Liver (tissue), 7 donors: ENCODE measurements at regions not wholly inside any gene's neighbourhood (a gene's known extent, or its start where the extent isn't known, plus 50 kb on each side); places are given as distances from the start of the nearest gene placed in this dataset.

ENCODE experiments used
- DNase-seq: peaks from one replicate; pipeline ENCODE4 v3.0.0-alpha.2; 2017; ENCODE audit warnings: low spot score
- H3K27ac ChIP-seq, 2 donors: one replicate each; pipeline ENCODE4 v1.7.0; 2013; ENCODE audit warnings: inconsistent platforms in 2 of 2, low read length in 2 of 2, control low read depth in 1 of 2, low read depth in 1 of 2, mild to moderate bottlenecking in 1 of 2
- H3K27me3 ChIP-seq, 4 donors: one replicate each; pipeline versions ENCODE4 v1.6.1 to v1.7.0; 2013; ENCODE audit warnings: low read length in 3 of 4, inconsistent platforms in 1 of 4, mild to moderate bottlenecking in 1 of 4, moderate library complexity in 1 of 4; ENCODE audit not compliant: control insufficient read depth in 4 of 4, insufficient read depth in 4 of 4
- H3K36me3 ChIP-seq, 4 donors: one replicate each; pipeline versions ENCODE4 v1.6.1 to v1.7.0; 2013; ENCODE audit warnings: low read length in 3 of 4, mild to moderate bottlenecking in 3 of 4, low read depth in 1 of 4, moderate library complexity in 1 of 4; ENCODE audit not compliant: control insufficient read depth in 4 of 4, insufficient read depth in 3 of 4
- H3K4me1 ChIP-seq, 4 donors: one replicate each; pipeline versions ENCODE4 v1.6.1 to v1.7.0; 2013; ENCODE audit warnings: low read length in 3 of 4, mild to moderate bottlenecking in 3 of 4, moderate library complexity in 1 of 4; ENCODE audit not compliant: control insufficient read depth in 4 of 4, insufficient read depth in 4 of 4
- H3K4me3 ChIP-seq, 3 donors: one replicate each; pipeline versions ENCODE4 v1.6.1 to v1.7.0; 2013; ENCODE audit warnings: low read length in 3 of 3, control low read depth in 1 of 3, low read depth in 1 of 3, mild to moderate bottlenecking in 1 of 3
- H3K9ac ChIP-seq, 2 donors: one replicate each; pipeline ENCODE4 v1.7.0; 2013; ENCODE audit warnings: low read length in 2 of 2, mild to moderate bottlenecking in 2 of 2, moderate library complexity in 2 of 2, control low read depth in 1 of 2, low read depth in 1 of 2
- H3K9me3 ChIP-seq, 4 donors: one replicate each; pipeline versions ENCODE4 v1.6.1 to v1.7.0; 2013; ENCODE audit warnings: low read length in 3 of 4; ENCODE audit not compliant: control insufficient read depth in 4 of 4
- ATF3 ChIP-seq: IDR thresholded peaks from 2 replicates; pipeline ENCODE4 v1.6.1; 2016; ENCODE audit warnings: antibody characterized with exemption
- EGR1 ChIP-seq, 2 donors: IDR thresholded peaks; 2 replicates each; pipeline ENCODE4 v1.6.1; 2016 to 2018; ENCODE audit warnings: antibody characterized with exemption in 2 of 2, low read depth in 2 of 2
- FOXA1 ChIP-seq: IDR thresholded peaks from 2 replicates; pipeline ENCODE4 v1.6.1; 2016; ENCODE audit warnings: antibody characterized with exemption
- FOXA2 ChIP-seq: IDR thresholded peaks from 2 replicates; pipeline ENCODE4 v1.6.1; 2016; ENCODE audit warnings: antibody characterized with exemption
- GABPA ChIP-seq, 2 donors: IDR thresholded peaks in 1 of 2; conservative IDR thresholded peaks in 1 of 2; 2 replicates each; pipeline ENCODE4 v1.6.1; 2016; ENCODE audit warnings: antibody characterized with exemption in 2 of 2, mild to moderate bottlenecking in 1 of 2, moderate library complexity in 1 of 2
- HNF4A ChIP-seq, 2 donors: conservative IDR thresholded peaks; 2 replicates each; pipeline ENCODE4 v1.6.1; 2016; ENCODE audit warnings: antibody characterized with exemption in 2 of 2, mild to moderate bottlenecking in 2 of 2
- HNF4G ChIP-seq: IDR thresholded peaks from 2 replicates; pipeline ENCODE4 v1.6.1; 2016; ENCODE audit warnings: antibody characterized with exemption
- JUND ChIP-seq, 2 donors: IDR thresholded peaks; 2 replicates each; pipeline ENCODE4 v1.6.1; 2016; ENCODE audit warnings: antibody characterized with exemption in 2 of 2
- MAX ChIP-seq: IDR thresholded peaks from 2 replicates; pipeline ENCODE4 v1.6.1; 2016; ENCODE audit warnings: antibody characterized with exemption
- NR2F2 ChIP-seq: IDR thresholded peaks from 2 replicates; pipeline ENCODE4 v1.6.1; 2016; ENCODE audit warnings: antibody characterized with exemption
- RAD21 ChIP-seq, 2 donors: IDR thresholded peaks; 2 replicates each; pipeline ENCODE4 v1.6.1; 2016; ENCODE audit warnings: antibody characterized with exemption in 2 of 2, mild to moderate bottlenecking in 2 of 2
- REST ChIP-seq: IDR thresholded peaks from 2 replicates; pipeline ENCODE4 v1.6.1; 2016; ENCODE audit warnings: antibody characterized with exemption, mild to moderate bottlenecking
- RXRA ChIP-seq, 2 donors: IDR thresholded peaks; 2 replicates each; pipeline ENCODE4 v1.6.1; 2017 to 2018; ENCODE audit warnings: antibody characterized with exemption in 2 of 2, mild to moderate bottlenecking in 1 of 2
- SP1 ChIP-seq: IDR thresholded peaks from 2 replicates; pipeline ENCODE4 v1.6.1; 2018; ENCODE audit warnings: antibody characterized with exemption, mild to moderate bottlenecking
- TAF1 ChIP-seq: conservative IDR thresholded peaks from 2 replicates; pipeline ENCODE4 v1.6.1; 2016; ENCODE audit warnings: antibody characterized with exemption, mild to moderate bottlenecking
- YY1 ChIP-seq: IDR thresholded peaks from 2 replicates; pipeline ENCODE4 v1.6.1; 2016; ENCODE audit warnings: antibody characterized with exemption, mild to moderate bottlenecking
- ZBTB33 ChIP-seq: IDR thresholded peaks from 2 replicates; pipeline ENCODE4 v1.6.1; 2016; ENCODE audit warnings: antibody characterized with exemption
- WGBS: extraction: QIAGEN DNeasy Blood & Tissue Kit; methylation state at CpG from one replicate; pipeline ENCODE4 v1.1.7; 2013; 5-methylcytosine and 5-hydroxymethylcytosine counted together
- donor health status: healthy.
- donor health status: healthy.
- donor health status: healthy.
- donor health status: healthy.

GRCh38 chr16:6297666-6298410, 1034.8 kb upstream of the RBFOX1 start:
- 61% methylated on average over 8 of the region's 8 CpGs for whole genome bisulfite sequencing
- H3K27me3 ChIP-seq = no peaks in the 10 kb centered on the region
- DNase-seq = no peak
- no peaks in the 10 kb centered on the region for H3K4me1 ChIP-seq
- no peak overlapping the region for H3K4me3 ChIP-seq
- H3K9ac ChIP-seq = no peak overlapping the region
- H3K36me3 ChIP-seq = no peaks in the 10 kb centered on the region
- no peak overlapping the region for H3K27ac ChIP-seq
- TF ChIP-seq FOXA1 (no peak), FOXA2 (no peak), RXRA (IDR thresholded peaks at IDR 0.05) (no peak), YY1 (no peak), RAD21 (IDR thresholded peaks at IDR 0.05) (no peak), JUND (IDR thresholded peaks at IDR 0.05) (no peak), MAX (no peak), ZBTB33 (no peak), HNF4A (conservative IDR thresholded peaks at IDR 0.05) (no peak), EGR1 (IDR thresholded peaks at IDR 0.05; ENCODE audit: low read depth in 2 of 2) (no peak), HNF4G (no peak), REST (no peak), NR2F2 (no peak), GABPA (IDR thresholded peaks at IDR 0.05 in 1 of 2, conservative IDR thresholded peaks at IDR 0.05 in 1 of 2) (no peak), TAF1 (no peak), ATF3 (no peak), SP1 (no peak)
- peaks cover 0 to 2% (median 0%) of the 10 kb centered on the region in 4 donors for H3K9me3 ChIP-seq

- H3K36me3 ChIP-seq = no peaks in the 10 kb centered on the region
- DNase-seq = no peak
- H3K4me3 ChIP-seq = no peak overlapping the region
- no peak overlapping the region for H3K9ac ChIP-seq
- no peak overlapping the region for H3K27ac ChIP-seq
- H3K4me1 ChIP-seq = no peaks in the 10 kb centered on the region
- 88% methylated on average over 2 of the region's 2 CpGs for WGBS
- H3K27me3 ChIP-seq = peaks cover 0 to 4% (median 0%) of the 10 kb centered on the region in 4 donors
- H3K9me3 ChIP-seq = peaks cover 0 to 2% (median 0%) of the 10 kb centered on the region in 4 donors
- no peak for TF ChIP-seq RAD21 (IDR thresholded peaks at IDR 0.05)
- no peak for TF ChIP-seq RXRA (IDR thresholded peaks at IDR 0.05)
- TF ChIP-seq REST = no peak
- TF ChIP-seq SP1 = no peak
- TF ChIP-seq YY1 = no peak
- no peak for TF ChIP-seq MAX
- TF ChIP-seq TAF1 = no peak
- no peak for TF ChIP-seq HNF4G
- no peak for TF ChIP-seq NR2F2
- TF ChIP-seq JUND (IDR thresholded peaks at IDR 0.05) = no peak
- TF ChIP-seq HNF4A (conservative IDR thresholded peaks at IDR 0.05) = no peak
- TF ChIP-seq ZBTB33 = no peak
- no peak for TF ChIP-seq EGR1 (IDR thresholded peaks at IDR 0.05; ENCODE audit: low read depth in 2 of 2)
- no peak for TF ChIP-seq GABPA (IDR thresholded peaks at IDR 0.05 in 1 of 2, conservative IDR thresholded peaks at IDR 0.05 in 1 of 2)
Observed at GRCh38 chr16:6286176-6286575, 1046.5 kb upstream of the RBFOX1 start.
